Nephron progenitor cell (in vitro differentiated cells): ENCODE measurements at regions not wholly inside any gene's neighbourhood (a gene's known extent, or its start where the extent isn't known, plus 50 kb on each side); places are given as distances from the start of the nearest gene placed in this dataset.

Experiments used
- DNase-seq: peaks from one replicate; pipeline ENCODE4 v3.0.0; 2021
- H3K27ac Mint-ChIP-seq: 2 replicates; pipeline ENCODE4 v1.8.0; 2021; ENCODE audit warnings: mild to moderate bottlenecking, moderate library complexity, mixed read lengths
- H3K27me3 Mint-ChIP-seq: 2 replicates; pipeline ENCODE4 v1.8.0; 2021; ENCODE audit warnings: mild to moderate bottlenecking, low read depth, mixed read lengths; ENCODE audit not compliant: poor library complexity
- H3K36me3 Mint-ChIP-seq: 2 replicates; pipeline ENCODE4 v1.8.0; 2021; ENCODE audit warnings: low read depth, mixed read lengths
- H3K4me1 Mint-ChIP-seq: 2 replicates; pipeline ENCODE4 v1.8.0; 2021; ENCODE audit warnings: mixed read lengths
- H3K4me3 Mint-ChIP-seq: 2 replicates; pipeline ENCODE4 v1.8.0; 2021; ENCODE audit warnings: mild to moderate bottlenecking, moderate library complexity, mixed read lengths
- H3K9me3 Mint-ChIP-seq: 2 replicates; pipeline ENCODE4 v1.8.0; 2021; ENCODE audit warnings: mild to moderate bottlenecking, moderate library complexity, mixed read lengths
- CTCF ChIP-seq: fragments of 200-600 bp; sonication (generic); IDR thresholded peaks from 2 replicates; pipeline ENCODE4 v1.5.0; 2021; ENCODE audit warnings: antibody characterized with exemption

DNA sequence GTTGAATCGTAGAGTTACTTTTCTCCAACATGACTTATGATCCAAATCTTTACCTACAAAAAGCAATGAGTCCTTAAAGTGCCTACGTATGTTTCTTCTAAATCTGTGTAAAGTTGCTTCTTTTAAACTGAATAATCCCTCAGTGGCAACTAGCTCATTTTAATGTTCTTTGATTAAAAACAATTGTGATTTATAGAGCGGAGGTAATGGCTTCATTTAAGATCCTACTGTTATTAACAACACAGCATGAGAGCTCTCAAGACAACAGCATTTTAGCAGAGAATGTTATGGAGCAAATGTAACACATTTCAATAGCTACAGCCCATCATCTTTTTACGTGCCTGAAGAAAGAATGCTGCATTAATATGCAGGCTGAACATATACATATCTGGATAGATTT is 55.3 kb upstream of the VGLL3 start:
- no peak for DNase-seq
- no peak overlapping the region for H3K27ac Mint-ChIP-seq
- no peak overlapping the region for H3K4me3 Mint-ChIP-seq
- H3K9me3 Mint-ChIP-seq = no peaks in the 10 kb centered on the region
- TF ChIP-seq CTCF = no peak
- H3K27me3 Mint-ChIP-seq = peaks cover 4% of the 10 kb centered on the region
- H3K36me3 Mint-ChIP-seq = no peaks in the 10 kb centered on the region
- no peaks in the 10 kb centered on the region for H3K4me1 Mint-ChIP-seq

DNA sequence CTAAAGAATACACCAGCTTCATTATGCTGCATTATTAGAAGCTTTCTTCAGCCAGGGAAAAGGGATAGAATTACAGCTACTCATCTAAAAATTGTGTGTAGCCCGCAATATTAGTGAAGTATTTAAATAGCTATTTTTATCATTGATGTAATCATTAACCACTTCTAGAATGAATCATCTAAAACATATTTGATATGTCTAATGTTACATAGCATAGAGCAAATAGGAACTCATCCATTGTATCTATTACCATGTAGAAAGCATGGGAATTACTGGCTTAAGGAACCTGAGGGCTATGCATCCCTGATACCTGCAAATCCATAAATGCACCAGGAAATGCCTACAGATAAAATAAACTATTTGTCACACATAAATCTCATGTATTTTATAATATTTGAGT is 54.5 kb upstream of the VGLL3 start:
- no peaks in the 10 kb centered on the region for H3K36me3 Mint-ChIP-seq
- H3K4me3 Mint-ChIP-seq = no peak overlapping the region
- no peak overlapping the region for H3K27ac Mint-ChIP-seq
- H3K9me3 Mint-ChIP-seq = no peaks in the 10 kb centered on the region
- TF ChIP-seq CTCF = no peak
- peaks cover 4% of the 10 kb centered on the region for H3K27me3 Mint-ChIP-seq
- no peaks in the 10 kb centered on the region for H3K4me1 Mint-ChIP-seq
- no peak for DNase-seq

DNA sequence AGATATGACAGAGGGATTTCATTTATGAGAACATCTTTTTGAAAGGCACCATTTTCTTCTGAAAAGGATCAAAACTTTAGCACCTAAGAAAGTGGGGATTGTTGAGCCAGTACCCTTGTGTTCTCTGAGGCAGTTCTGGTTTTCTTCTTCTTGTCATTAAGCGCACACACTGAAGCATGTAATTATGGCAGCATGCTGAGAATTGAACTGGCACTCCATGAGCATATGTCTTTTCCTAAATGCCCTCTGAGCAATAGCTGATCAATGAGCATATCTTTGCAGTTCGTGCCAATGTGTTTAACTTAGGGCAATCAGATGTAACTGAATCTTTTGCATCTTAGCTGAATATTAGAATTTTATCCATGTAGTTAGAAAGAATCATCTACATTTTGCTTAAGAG is 53.9 kb upstream of the VGLL3 start:
- H3K36me3 Mint-ChIP-seq = no peaks in the 10 kb centered on the region
- H3K4me1 Mint-ChIP-seq = no peaks in the 10 kb centered on the region
- no peak for TF ChIP-seq CTCF
- H3K4me3 Mint-ChIP-seq = no peak overlapping the region
- H3K27me3 Mint-ChIP-seq = peaks cover 4% of the 10 kb centered on the region
- no peaks in the 10 kb centered on the region for H3K9me3 Mint-ChIP-seq
- H3K27ac Mint-ChIP-seq = no peak overlapping the region
- no peak for DNase-seq

DNA sequence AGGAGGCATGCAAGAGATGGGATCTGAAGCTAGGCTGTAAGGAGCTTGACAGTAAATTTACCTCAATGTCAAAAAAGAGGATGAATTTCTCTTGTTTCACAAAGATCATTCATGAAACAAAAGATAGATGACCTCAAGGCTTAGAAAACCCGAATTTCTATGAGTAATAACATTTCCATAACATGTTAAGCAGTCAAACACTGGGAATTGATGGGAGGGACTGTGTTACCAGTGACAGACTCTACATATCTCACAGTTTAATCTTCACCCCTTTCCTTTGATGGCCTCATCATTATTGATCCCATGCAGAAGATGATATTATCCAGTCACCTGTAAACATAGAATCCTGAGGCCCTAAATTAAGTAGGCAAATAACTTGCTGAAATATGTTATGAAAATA is 53.5 kb upstream of the VGLL3 start:
- no peak overlapping the region for H3K4me3 Mint-ChIP-seq
- no peak for TF ChIP-seq CTCF
- DNase-seq = no peak
- no peaks in the 10 kb centered on the region for H3K36me3 Mint-ChIP-seq
- no peak overlapping the region for H3K27ac Mint-ChIP-seq
- H3K9me3 Mint-ChIP-seq = no peaks in the 10 kb centered on the region
- peaks cover 4% of the 10 kb centered on the region for H3K27me3 Mint-ChIP-seq
- no peaks in the 10 kb centered on the region for H3K4me1 Mint-ChIP-seq

GRCh38 chr3:87041191-87041590 is 50.2 kb upstream of the VGLL3 start:
- Mint-ChIP-seq H3K4me3 (no peak overlapping the region), H3K27ac (no peak overlapping the region), H3K4me1 (no peaks in the 10 kb centered on the region), H3K27me3 (peaks cover 4% of the 10 kb centered on the region), H3K9me3 (no peaks in the 10 kb centered on the region), H3K36me3 (no peaks in the 10 kb centered on the region)
- DNase-seq = no peak
- TF ChIP-seq CTCF = no peak
